Astrocyte (in vitro differentiated cells and primary cell): ENCODE measurements at regions not wholly inside any gene's neighbourhood (a gene's known extent, or its start where the extent isn't known, plus 50 kb on each side); places are given as distances from the start of the nearest gene placed in this dataset.
"Not testable (repeated sequence)": the region's sequence is repeated elsewhere in the genome, so short reads cannot be mapped to it uniquely, and the experiment has no call there.

Experiments
- DNase-seq: peaks from one replicate; pipeline ENCODE4 v3.0.0-alpha.2; 2010; ENCODE audit warnings: low read depth
- FAIRE-seq: peaks from 2 replicates; lab custom pipeline; 2011; peaks lifted over from hg19 to GRCh38; lab: Jason Lieb, UNC
- H2AFZ ChIP-seq: 2 replicates; pipeline ENCODE4 v1.6.0; 2012; ENCODE audit warnings: low read depth, low read length, inconsistent platforms
- H3K27ac ChIP-seq: 2 replicates; pipeline ENCODE4 v1.5.1; 2011; ENCODE audit warnings: low read depth, low read length, inconsistent platforms
- H3K27me3 ChIP-seq: 2 replicates; pipeline ENCODE4 v1.6.0; 2011; ENCODE audit warnings: low read length, inconsistent platforms; ENCODE audit not compliant: insufficient read depth
- H3K36me3 ChIP-seq: 2 replicates; pipeline ENCODE4 v1.5.1; 2011; ENCODE audit warnings: low read length, inconsistent platforms; ENCODE audit not compliant: insufficient read depth
- H3K4me1 ChIP-seq: 2 replicates; pipeline ENCODE4 v1.5.1; 2011; ENCODE audit warnings: low read length, inconsistent platforms; ENCODE audit not compliant: insufficient read depth
- H3K4me2 ChIP-seq: 2 replicates; pipeline ENCODE4 v1.6.0; 2012; ENCODE audit warnings: low read length, inconsistent platforms
- H3K4me3 ChIP-seq: 2 replicates; pipeline ENCODE4 v1.5.1; 2011; ENCODE audit warnings: low read depth, mild to moderate bottlenecking, low read length, inconsistent platforms; ENCODE audit not compliant: insufficient read depth
- H3K79me2 ChIP-seq: 2 replicates; pipeline ENCODE4 v1.6.0; 2012; ENCODE audit warnings: mild to moderate bottlenecking, low read length, inconsistent platforms; ENCODE audit not compliant: insufficient read depth
- H3K9ac ChIP-seq: 2 replicates; pipeline ENCODE4 v1.6.0; 2012; ENCODE audit warnings: mild to moderate bottlenecking, low read length, inconsistent platforms
- H3K9me3 ChIP-seq: 2 replicates; pipeline ENCODE4 v1.5.1; 2012; ENCODE audit warnings: low read depth, mild to moderate bottlenecking, low read length, inconsistent platforms; ENCODE audit not compliant: insufficient read depth
- H4K20me1 ChIP-seq: 2 replicates; pipeline ENCODE4 v1.6.0; 2012; ENCODE audit warnings: low read length, inconsistent platforms; ENCODE audit not compliant: insufficient read depth
- H3K27ac Mint-ChIP-seq: one replicate; pipeline ENCODE4 v1.8.0; 2021; ENCODE audit warnings: mild to moderate bottlenecking, mixed read lengths; ENCODE audit not compliant: unreplicated experiment
- H3K27me3 Mint-ChIP-seq: one replicate; pipeline ENCODE4 v1.8.0; 2021; ENCODE audit warnings: low read depth, mixed read lengths; ENCODE audit not compliant: unreplicated experiment
- H3K36me3 Mint-ChIP-seq: one replicate; pipeline ENCODE4 v1.8.0; 2021; ENCODE audit warnings: low read depth, mixed read lengths; ENCODE audit not compliant: unreplicated experiment
- H3K4me1 Mint-ChIP-seq: one replicate; pipeline ENCODE4 v1.8.0; 2021; ENCODE audit warnings: low read depth, mixed read lengths; ENCODE audit not compliant: unreplicated experiment
- H3K4me3 Mint-ChIP-seq: one replicate; pipeline ENCODE4 v1.8.0; 2021; ENCODE audit warnings: mild to moderate bottlenecking, moderate library complexity, mixed read lengths; ENCODE audit not compliant: unreplicated experiment
- H3K9me3 Mint-ChIP-seq: one replicate; pipeline ENCODE4 v1.8.0; 2021; ENCODE audit warnings: mild to moderate bottlenecking, mixed read lengths; ENCODE audit not compliant: unreplicated experiment
- CTCF ChIP-seq: IDR thresholded peaks from 2 replicates; pipeline ENCODE4 v1.5.1; 2011; ENCODE audit warnings: low read depth, mild to moderate bottlenecking, inconsistent platforms, low read length, moderate library complexity; ENCODE audit not compliant: insufficient read depth
- EZH2 ChIP-seq: IDR thresholded peaks from 2 replicates; pipeline ENCODE4 v1.6.1; 2012; ENCODE audit warnings: mild to moderate bottlenecking, low read length, inconsistent platforms; ENCODE audit not compliant: insufficient read depth

- not testable (repeated sequence) for H3K27me3 ChIP-seq, H2AFZ ChIP-seq, H3K27ac ChIP-seq, H3K4me2 ChIP-seq, H3K4me3 Mint-ChIP-seq, H3K9me3 ChIP-seq, H3K4me1 ChIP-seq, H3K4me3 ChIP-seq, H4K20me1 ChIP-seq, H3K36me3 Mint-ChIP-seq, DNase-seq, FAIRE-seq, H3K36me3 ChIP-seq, H3K9me3 Mint-ChIP-seq, H3K9ac ChIP-seq, H3K4me1 Mint-ChIP-seq, H3K27ac Mint-ChIP-seq, H3K79me2 ChIP-seq
- H3K27me3 Mint-ChIP-seq = peaks cover 18% of the 10 kb centered on the region
These were observed 113.9 kb upstream of the PHACTR3 start for GRCh38 chr20:59490196-59491004.

- Histone ChIP-seq H3K27me3 (no peaks in the 10 kb centered on the region), H2AFZ (no peak overlapping the region), H4K20me1 (no peaks in the 10 kb centered on the region), H3K79me2 (no peaks in the 10 kb centered on the region), H3K4me3 (no peak overlapping the region), H3K4me1 (no peaks in the 10 kb centered on the region), H3K9ac (no peak overlapping the region), H3K27ac (no peak overlapping the region), H3K9me3 (no peaks in the 10 kb centered on the region), H3K4me2 (no peak overlapping the region), H3K36me3 (no peaks in the 10 kb centered on the region)
- H3K9me3 Mint-ChIP-seq = no peaks in the 10 kb centered on the region
- peaks cover 24% of the 10 kb centered on the region for H3K27me3 Mint-ChIP-seq
- FAIRE-seq (no peak), DNase-seq (no peak)
- no peaks in the 10 kb centered on the region for H3K4me1 Mint-ChIP-seq
- H3K27ac Mint-ChIP-seq = no peak overlapping the region
- no peak for TF ChIP-seq EZH2
- no peak for TF ChIP-seq CTCF
- no peaks in the 10 kb centered on the region for H3K36me3 Mint-ChIP-seq
- no peak overlapping the region for H3K4me3 Mint-ChIP-seq
These were observed 112.5 kb upstream of the PHACTR3 start for GRCh38 chr20:59491884-59492283.

GRCh38 chr20:59493926-59494325 lies 110.4 kb upstream of the PHACTR3 start:
- peaks cover 37% of the 10 kb centered on the region for H3K27me3 Mint-ChIP-seq
- Histone ChIP-seq H3K79me2 (no peaks in the 10 kb centered on the region), H3K4me2 (no peak overlapping the region), H3K36me3 (no peaks in the 10 kb centered on the region), H2AFZ (no peak overlapping the region), H3K4me1 (no peaks in the 10 kb centered on the region), H3K27ac (no peak overlapping the region), H3K27me3 (no peaks in the 10 kb centered on the region), H3K9ac (no peak overlapping the region), H3K4me3 (no peak overlapping the region), H3K9me3 (no peaks in the 10 kb centered on the region), H4K20me1 (no peaks in the 10 kb centered on the region)
- no peak for FAIRE-seq
- H3K4me1 Mint-ChIP-seq = no peaks in the 10 kb centered on the region
- H3K27ac Mint-ChIP-seq = no peak overlapping the region
- no peaks in the 10 kb centered on the region for H3K36me3 Mint-ChIP-seq
- no peak overlapping the region for H3K4me3 Mint-ChIP-seq
- DNase-seq = no peak
- no peak for TF ChIP-seq EZH2
- no peak for TF ChIP-seq CTCF
- peaks cover 3% of the 10 kb centered on the region for H3K9me3 Mint-ChIP-seq
